ENCODE measurements at regions not wholly inside any gene's neighbourhood (a gene's known extent, or its start where the extent isn't known, plus 50 kb on each side); places are given as distances from the start of the nearest gene placed in this dataset.

DNA sequence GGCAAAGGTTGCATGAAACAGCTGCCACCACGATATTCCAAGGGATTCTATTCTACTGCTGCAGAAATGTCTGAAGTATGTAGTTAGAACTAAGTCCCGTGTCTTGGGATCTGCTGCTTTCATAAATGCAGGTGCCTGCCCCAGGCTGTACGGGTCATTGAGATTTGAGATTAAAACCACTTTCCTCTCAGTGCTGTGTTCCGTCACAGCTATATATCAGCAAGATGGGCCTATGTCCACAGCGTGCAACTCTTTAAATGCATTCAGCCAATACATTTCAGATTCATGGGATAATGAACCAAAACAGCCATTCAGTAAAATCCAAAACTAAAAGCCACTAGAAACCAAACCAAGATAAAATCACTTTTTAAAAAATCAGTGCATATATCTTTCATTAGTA is 107.3 kb upstream of the LUZP2 start:
- TF ChIP-seq EZH2 (IDR thresholded peaks at IDR 0.05) = no peak
- TF ChIP-seq, protein P1, sequence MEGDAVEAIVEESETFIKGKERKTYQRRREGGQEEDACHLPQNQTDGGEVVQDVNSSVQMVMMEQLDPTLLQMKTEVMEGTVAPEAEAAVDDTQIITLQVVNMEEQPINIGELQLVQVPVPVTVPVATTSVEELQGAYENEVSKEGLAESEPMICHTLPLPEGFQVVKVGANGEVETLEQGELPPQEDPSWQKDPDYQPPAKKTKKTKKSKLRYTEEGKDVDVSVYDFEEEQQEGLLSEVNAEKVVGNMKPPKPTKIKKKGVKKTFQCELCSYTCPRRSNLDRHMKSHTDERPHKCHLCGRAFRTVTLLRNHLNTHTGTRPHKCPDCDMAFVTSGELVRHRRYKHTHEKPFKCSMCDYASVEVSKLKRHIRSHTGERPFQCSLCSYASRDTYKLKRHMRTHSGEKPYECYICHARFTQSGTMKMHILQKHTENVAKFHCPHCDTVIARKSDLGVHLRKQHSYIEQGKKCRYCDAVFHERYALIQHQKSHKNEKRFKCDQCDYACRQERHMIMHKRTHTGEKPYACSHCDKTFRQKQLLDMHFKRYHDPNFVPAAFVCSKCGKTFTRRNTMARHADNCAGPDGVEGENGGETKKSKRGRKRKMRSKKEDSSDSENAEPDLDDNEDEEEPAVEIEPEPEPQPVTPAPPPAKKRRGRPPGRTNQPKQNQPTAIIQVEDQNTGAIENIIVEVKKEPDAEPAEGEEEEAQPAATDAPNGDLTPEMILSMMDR (IDR thresholded peaks at IDR 0.05) = no peak

Data from neural progenitor cell (in vitro differentiated cells).